BE2C (cell line): ENCODE measurements at regions not wholly inside any gene's neighbourhood (a gene's known extent, or its start where the extent isn't known, plus 50 kb on each side); places are given as distances from the start of the nearest gene placed in this dataset.
"Not testable (repeated sequence)": the region's sequence is repeated elsewhere in the genome, so short reads cannot be mapped to it uniquely, and the experiment has no call there.

Experiments
- DNase-seq: peaks from one replicate; pipeline ENCODE4 v3.0.0-alpha.2; 2020
- H3K27me3 ChIP-seq: fragments of 250-450 bp; sonication (Bioruptor Pico); 2 replicates; pipeline ENCODE4 v1.5.1; 2020; ENCODE audit warnings: mild to moderate bottlenecking
- H3K36me3 ChIP-seq: fragments of 250-450 bp; sonication (Bioruptor Pico); 2 replicates; pipeline ENCODE4 v1.5.1; 2020; ENCODE audit warnings: mild to moderate bottlenecking
- H3K4me1 ChIP-seq: fragments of 250-450 bp; sonication (Bioruptor Pico); 2 replicates; pipeline ENCODE4 v1.5.1; 2020
- H3K4me3 ChIP-seq: 2 replicates; pipeline ENCODE4 v1.5.1; 2011; ENCODE audit warnings: low read depth, low read length
- H3K9me3 ChIP-seq: fragments of 250-450 bp; sonication (Bioruptor Pico); 2 replicates; pipeline ENCODE4 v1.5.1; 2020
- TF ChIP-seq, protein P1 (sequence below): IDR thresholded peaks from 2 replicates; pipeline ENCODE4 v1.5.1; 2012; ENCODE audit warnings: mild to moderate bottlenecking, low read depth, low read length

DNA sequence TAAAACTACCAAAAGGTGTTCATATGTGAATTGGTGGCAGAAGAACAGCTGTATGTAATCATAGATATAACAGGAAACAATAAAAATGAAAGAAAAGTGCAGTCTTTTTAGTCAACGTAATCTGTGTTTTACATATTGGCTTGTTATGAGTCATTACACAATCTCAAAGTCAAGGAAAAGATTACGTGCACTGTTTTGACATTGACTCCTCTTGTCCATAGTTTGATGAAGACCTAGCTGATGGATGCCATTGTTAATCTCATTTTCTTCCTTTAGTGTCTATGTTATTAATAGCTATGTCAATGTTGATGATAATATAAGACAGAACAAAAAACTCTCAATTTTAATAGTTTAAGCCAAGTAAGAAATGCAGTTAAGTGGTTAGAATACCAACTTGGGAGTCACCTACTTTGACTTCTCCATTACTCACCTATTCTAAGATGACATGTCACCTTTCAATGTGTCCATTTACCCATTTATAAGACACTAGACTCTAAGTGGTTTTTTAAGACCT, 84.5 kb upstream of the SAMSN1 start:
- Histone ChIP-seq H3K27me3 (no peaks in the 10 kb centered on the region), H3K36me3 (no peaks in the 10 kb centered on the region), H3K9me3 (no peaks in the 10 kb centered on the region), H3K4me1 (no peaks in the 10 kb centered on the region), H3K4me3 (no peak overlapping the region)
- no peak for DNase-seq
- TF ChIP-seq, protein P1, sequence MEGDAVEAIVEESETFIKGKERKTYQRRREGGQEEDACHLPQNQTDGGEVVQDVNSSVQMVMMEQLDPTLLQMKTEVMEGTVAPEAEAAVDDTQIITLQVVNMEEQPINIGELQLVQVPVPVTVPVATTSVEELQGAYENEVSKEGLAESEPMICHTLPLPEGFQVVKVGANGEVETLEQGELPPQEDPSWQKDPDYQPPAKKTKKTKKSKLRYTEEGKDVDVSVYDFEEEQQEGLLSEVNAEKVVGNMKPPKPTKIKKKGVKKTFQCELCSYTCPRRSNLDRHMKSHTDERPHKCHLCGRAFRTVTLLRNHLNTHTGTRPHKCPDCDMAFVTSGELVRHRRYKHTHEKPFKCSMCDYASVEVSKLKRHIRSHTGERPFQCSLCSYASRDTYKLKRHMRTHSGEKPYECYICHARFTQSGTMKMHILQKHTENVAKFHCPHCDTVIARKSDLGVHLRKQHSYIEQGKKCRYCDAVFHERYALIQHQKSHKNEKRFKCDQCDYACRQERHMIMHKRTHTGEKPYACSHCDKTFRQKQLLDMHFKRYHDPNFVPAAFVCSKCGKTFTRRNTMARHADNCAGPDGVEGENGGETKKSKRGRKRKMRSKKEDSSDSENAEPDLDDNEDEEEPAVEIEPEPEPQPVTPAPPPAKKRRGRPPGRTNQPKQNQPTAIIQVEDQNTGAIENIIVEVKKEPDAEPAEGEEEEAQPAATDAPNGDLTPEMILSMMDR, result no peak

DNA sequence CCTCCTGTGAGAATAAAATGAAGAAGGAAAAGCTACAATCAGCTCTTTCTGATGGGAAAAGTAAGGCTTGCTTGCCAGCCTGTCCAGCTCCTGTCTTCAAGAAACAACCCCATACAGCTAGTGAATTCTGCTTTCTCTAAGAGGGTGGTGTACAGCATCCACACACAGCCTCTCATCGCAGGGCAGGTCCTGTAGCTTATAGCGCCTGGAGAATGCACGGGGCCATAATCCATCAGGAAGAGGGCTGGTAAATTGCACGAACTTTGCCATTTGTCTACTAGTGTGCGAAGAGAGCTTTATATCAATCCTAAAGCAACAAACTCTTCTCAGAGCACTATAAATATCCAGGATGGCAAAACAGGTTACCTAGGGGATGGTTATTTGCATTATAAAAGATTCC, 83.3 kb upstream of the SAMSN1 start:
- H3K9me3 ChIP-seq, result no peaks in the 10 kb centered on the region
- no peaks in the 10 kb centered on the region for H3K36me3 ChIP-seq
- H3K27me3 ChIP-seq, result no peaks in the 10 kb centered on the region
- H3K4me3 ChIP-seq, result no peak overlapping the region
- DNase-seq, result no peak
- TF ChIP-seq, protein P1, result no peak
- no peaks in the 10 kb centered on the region for H3K4me1 ChIP-seq

DNA sequence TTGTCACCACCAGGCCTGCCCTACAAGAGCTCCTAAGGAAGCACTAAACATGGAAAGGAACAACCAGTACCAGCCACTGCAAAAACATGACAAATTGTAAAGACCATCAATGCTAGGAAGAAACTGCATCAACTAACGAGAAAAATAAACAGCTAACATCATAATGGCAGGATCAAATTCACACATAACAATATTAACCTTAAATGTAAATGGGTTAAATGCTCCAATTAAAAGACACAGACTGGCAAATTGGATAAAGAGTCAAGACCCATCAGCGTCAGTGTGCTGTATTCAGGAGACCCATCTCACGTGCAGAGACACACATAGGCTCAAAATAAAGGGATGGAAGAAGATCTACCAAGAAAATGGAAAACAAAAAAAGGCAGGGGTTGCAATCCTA, 77.0 kb upstream of the SAMSN1 start:
- not testable (repeated sequence) for H3K9me3 ChIP-seq, H3K4me3 ChIP-seq, DNase-seq, H3K27me3 ChIP-seq, H3K4me1 ChIP-seq, H3K36me3 ChIP-seq

DNA sequence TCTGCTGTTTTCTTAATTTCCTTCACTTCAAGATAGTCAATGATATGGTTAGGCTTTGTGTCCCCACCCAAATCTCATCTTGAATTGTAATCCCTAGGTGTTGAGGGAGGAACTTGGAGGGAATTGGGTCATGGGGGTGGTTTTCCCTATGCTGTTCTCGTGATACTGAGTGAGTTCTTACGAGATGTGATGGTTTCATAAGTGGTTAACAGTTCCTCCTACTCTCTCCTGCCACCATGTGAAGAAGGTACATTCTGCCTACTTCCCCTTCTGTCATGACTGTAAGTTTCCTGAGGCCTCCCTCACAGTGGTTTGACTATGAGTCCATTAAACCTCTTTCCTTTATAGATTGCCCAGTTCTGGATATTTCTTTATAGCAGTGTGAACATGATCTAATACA, 74.0 kb upstream of the SAMSN1 start:
- no peak for DNase-seq
- no peaks in the 10 kb centered on the region for H3K27me3 ChIP-seq

DNA sequence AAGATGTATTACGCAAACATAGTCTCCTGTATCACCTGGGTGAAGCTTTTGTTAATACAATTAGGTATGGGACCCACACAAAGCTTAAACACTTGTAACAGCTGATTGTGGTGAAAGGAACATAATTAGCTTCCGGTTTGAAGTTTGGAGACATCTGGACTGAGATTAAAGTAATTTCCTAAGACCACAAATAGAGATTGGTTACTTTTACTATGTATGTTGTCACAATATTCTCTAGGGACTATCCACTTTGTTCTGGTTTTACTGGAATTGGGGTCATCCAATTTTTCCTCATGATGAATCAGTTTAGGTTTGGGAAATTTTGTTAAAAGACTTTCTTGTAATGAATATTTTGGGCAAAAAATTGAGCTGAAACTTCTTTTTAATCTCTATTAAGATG, 71.8 kb upstream of the SAMSN1 start:
- TF ChIP-seq, protein P1, result no peak
- no peak for DNase-seq
- Histone ChIP-seq H3K4me1 (no peaks in the 10 kb centered on the region), H3K4me3 (no peak overlapping the region), H3K27me3 (no peaks in the 10 kb centered on the region), H3K9me3 (no peaks in the 10 kb centered on the region), H3K36me3 (no peaks in the 10 kb centered on the region)

More for the DNA sequence above, 74.0 kb upstream of the SAMSN1 start:
- H3K36me3 ChIP-seq, result no peaks in the 10 kb centered on the region
- TF ChIP-seq, protein P1, result no peak
- no peaks in the 10 kb centered on the region for H3K4me1 ChIP-seq
- no peak overlapping the region for H3K4me3 ChIP-seq
- no peaks in the 10 kb centered on the region for H3K9me3 ChIP-seq

DNA sequence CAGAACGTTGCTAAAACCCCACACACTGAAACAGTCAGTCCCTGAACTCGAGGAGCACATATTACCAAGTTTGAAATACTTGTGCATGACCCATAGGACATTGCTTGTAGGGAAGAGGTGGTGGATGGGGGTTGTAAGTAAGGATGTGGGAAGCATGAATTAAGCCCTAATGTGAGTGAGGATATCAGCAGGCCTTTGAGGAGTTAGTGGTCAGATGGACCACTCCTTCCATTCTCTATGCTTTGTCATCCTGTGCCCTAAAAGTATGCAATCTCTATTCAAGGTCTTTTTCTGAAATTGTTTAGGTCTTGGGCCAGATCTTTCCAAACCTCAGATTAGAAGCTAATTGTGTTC, 70.9 kb upstream of the SAMSN1 start:
- no peaks in the 10 kb centered on the region for H3K27me3 ChIP-seq
- TF ChIP-seq, protein P1, result no peak
- H3K9me3 ChIP-seq, result no peaks in the 10 kb centered on the region
- no peak overlapping the region for H3K4me3 ChIP-seq
- H3K4me1 ChIP-seq, result no peaks in the 10 kb centered on the region
- no peaks in the 10 kb centered on the region for H3K36me3 ChIP-seq
- no peak for DNase-seq
